Fibroblast of upper back skin (primary cell): ENCODE measurements at regions not wholly inside any gene's neighbourhood (a gene's known extent, or its start where the extent isn't known, plus 50 kb on each side); places are given as distances from the start of the nearest gene placed in this dataset.
"Not testable (repeated sequence)": the region's sequence is repeated elsewhere in the genome, so short reads cannot be mapped to it uniquely, and the experiment has no call there.

ENCODE experiments used
- DNase-seq: peaks from one replicate; pipeline ENCODE4 v3.0.0-alpha.2; 2013

DNA sequence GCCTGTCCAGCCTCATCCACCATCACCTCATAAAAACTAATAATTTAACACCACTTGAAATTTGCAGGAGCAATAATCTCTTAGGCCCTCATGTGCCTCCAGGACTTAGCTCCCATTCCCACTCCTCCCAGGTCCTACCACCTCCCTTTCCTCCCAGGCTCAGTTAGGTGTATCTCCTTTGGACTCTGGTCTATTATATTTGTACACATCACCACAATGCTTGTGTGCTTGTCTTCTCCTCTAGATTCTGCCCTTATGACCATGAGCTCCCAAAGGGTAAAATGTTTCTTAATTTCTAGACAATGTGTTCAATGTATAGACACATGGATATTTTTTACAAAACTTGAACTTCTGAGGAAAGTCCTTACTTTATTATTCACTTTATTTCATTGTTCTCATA is 182.0 kb upstream of the ZC3H15 start:
- no peak for DNase-seq

DNA sequence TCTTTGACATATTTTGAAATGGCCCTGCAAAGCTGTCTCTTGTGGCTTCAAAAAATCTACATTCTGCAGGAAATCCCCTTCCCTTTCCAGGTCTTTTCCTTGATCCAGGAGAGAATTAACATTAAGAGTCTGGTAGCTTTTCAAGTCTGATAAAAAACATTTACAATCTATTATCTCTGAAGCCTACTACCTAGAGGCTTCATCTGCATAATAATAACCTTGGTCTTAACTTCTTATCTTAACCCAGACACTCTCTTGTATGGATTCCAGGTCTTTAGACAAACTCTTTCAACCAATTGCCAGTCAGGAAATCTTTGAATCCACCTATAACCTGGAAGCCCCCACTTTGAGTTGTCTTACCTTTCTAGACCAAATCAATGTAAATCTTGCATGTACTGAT is 179.3 kb upstream of the ZC3H15 start:
- DNase-seq, result no peak

DNA sequence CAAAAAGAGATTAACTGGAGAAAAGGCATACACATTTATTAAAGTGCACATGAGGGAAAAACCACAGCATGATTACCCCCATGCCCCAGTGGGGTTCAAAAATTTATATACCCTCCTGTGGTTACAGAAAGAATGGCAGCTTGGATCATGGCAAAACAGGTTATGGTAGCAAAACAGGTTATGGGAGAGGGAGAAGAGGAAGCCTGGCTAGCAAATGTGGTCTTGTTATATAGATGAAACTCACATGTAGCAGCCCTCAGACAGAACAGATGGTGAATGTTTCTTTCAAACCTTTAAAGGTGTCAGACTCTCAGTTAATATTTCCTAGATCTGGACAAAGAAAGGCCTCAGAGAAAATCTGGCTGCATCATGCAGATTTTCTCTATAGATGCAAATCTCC is 178.2 kb upstream of the ZC3H15 start:
- no peak for DNase-seq

DNA sequence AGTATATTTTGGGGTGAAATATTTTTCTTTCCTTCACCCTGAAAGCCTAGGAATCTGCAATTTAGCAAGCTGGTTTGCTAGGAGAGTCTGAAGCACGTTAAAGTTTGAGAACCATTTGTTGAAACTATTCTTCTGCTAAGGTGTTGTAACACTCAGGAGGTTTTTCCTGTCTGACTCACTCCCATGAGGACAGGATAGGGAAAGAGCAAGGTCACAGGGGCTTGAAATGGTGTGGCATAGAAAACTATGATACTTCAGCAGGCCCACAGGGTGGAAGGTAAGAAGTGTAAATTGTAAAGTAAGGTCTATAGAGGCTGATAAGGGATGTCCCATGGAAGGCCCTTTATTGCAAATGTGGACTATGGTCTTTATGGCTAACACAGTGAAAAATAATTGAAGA is 177.7 kb upstream of the ZC3H15 start:
- peak; percentile 18 for DNase-seq

DNA sequence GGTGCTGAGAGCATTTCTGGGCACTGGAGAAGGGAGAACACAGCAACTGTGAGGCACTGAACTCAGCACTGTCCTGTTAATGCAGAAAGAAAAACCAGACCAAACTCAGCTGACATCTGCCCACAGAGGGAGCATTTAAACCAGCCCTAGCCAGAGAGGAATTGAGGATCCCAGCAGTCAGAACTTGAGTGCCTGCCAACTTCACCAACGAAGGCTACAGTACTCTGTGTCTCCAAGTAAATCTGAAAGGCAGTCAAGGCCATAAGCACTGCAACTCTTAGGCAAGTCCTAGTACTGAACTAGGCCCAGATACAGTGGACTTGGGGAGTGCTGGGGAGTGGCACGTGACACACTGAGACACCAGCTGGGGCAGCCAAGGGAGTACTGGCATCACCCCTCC is 176.2 kb upstream of the ZC3H15 start:
- peak; percentile 32 for DNase-seq

DNA sequence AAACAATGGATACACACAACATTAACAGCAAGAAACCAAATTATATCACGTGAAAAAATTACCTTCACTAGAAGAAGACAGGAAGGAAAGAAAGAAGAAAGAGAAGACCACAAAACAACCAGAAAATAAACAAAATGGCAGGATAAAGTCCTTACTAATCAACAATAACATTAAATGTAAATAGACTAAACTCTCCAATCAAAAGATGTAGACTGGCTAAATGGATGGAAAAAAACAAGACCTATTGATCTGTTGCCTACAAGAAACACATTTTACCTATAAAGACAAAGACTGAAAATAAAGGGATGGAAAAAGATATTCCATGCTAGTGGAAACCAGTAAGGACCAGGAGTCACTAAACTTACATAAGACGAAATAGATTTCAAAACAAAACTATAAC is 167.0 kb upstream of the ZC3H15 start:
- no peak for DNase-seq

DNA sequence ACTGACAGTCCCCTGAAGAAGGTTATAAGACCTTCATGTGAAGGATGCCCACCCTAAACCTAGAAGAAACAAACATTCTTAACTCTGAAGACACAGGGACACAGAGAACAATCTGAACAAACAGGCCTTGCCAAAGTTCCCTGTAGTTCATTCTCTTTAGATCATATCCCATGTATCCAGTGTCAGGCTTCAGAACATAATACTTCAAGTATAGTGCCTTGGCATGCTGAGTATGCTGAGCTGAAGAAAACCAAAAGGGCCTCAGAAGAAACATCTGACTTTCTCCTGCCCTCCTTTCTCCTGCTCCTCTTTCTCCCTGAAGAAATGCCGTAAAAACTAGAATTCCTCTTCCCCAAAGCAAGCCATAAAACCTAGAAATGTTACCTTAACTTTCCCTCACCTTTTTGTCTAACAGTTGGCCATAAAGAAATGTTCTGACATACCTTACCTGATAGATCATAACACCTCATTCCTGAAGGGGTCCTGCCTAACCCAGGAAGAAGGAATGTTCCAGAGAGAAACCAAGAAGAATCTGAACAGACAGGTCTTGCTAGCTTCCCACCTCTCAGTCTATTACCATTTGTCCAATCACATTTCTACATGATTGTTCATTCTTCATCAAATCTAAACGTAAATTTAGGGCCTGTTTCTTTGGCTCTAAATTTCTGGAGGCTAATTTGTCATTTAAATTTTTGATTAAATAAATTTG is 160.1 kb upstream of the ZC3H15 start:
- no peak for DNase-seq

DNA sequence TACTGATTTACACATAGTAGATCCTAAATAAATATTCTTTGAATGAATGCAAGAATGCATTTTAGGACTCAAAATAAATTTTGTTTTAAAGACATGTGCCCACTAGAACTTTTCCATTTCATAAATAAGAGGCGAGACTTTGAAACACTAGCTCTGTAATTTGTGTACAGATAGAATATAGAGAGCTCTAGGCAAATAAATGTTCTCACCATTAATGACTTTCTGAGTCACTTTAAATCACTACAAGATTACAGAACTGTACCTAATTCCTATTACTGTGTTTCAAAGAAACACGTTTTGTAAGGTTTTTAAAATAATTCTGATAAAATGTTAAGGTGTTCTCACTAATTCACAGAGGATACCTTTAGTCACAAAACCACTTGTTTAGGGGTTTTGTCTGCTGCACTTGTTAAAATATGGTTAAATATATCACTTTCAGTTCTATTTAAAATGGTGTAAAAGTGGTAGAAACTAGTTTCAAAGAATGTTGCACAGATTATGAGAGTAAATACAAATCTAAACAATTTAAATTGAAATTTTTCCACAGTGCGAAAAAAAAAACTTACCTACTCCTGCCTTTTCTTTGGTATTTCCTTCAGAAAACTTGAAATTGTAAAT is 158.7 kb upstream of the ZC3H15 start:
- no peak for DNase-seq

DNA sequence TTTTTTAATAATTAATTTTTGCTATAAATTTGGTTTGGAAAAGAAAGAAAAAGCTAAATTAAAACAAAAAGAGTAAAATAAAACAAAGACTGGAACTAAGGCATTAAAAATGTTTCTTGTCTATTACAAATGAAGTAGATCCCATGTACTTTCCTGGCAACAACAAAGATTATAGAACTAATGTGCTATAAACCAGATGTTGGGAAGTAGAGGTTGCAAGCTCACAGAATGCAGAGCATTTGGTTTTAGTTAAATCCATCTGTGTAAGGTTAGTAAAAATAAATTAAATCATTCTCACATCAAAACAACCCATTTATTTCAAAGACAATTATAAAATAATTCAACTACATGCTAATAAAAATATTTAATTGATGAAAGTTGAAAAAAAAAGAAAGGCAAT is 157.2 kb upstream of the ZC3H15 start:
- peak; percentile 37 for DNase-seq

DNA sequence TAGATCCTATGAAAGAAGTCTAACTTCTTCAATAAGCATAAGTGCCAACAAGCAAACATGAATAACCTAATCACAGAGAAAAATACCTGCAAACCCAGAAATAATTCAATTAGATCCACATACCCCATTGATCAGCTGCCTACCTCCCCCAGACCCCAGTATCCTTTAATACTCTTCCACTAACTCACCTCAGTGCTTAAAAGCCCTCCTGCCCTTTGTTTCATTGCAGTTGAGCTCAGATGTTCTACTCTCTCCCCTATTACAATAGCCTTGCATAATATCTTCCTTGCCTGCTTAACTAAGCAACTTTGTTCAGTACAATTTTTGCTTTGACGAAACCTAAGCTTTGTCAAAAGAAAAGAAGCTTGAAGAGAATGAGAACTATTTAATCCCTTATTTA is 156.0 kb upstream of the ZC3H15 start:
- DNase-seq, result no peak

DNA sequence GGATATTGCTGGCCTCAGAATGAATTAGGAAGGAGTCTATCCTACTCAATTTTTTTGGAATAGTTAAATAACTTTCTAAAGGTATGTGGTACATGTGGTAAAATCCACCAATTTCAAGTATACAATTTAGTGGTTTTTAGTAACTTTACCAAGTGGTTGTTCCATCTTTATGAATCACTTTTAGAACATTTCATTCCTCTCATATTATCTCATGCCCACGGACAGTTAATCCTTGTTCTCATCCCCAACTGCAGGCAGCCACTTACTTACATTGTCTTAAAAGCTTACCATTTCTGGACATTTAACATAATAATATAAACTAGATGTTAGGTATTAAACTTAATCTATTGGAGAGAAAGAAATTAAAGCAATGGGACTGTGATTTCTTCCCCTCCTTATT is 146.3 kb upstream of the ZC3H15 start:
- peak; percentile 44 for DNase-seq

DNA sequence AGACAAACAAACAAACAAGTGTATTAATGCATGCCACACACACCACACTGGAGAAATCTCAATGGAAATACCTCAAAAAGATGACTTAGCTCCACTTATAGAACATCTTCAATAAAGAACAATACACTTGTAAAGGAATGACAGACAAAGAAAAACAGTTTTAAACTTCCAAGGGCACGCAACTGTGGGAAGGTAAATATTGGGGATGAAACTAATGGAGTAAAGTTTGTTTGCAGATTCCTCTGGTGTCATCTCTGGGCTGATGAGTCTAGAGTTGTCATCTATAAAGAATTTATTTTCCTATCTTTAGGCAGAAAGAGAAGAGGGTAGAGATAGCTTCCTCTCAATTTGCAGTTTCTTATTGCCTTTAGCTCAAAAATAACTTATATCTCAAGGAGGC is 144.0 kb upstream of the ZC3H15 start:
- DNase-seq, result no peak

DNA sequence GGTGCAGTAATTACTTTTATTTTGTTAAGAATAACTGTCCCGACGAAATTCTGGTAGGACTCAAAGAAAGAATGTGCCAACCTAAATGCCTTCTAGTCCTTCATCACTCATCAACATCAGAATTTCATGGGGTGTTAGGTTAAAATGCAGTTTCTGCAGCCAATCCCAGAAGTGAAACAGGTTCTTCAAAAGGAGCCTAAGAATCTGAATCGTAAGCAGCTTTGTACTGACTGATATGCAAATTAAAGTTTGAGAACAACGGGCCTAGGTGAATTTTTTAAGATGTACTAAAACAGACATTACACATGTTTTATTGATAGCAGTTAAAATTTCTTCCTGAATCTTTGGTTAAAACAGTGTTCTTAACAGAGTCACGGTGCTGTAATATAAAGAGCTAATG is 140.3 kb upstream of the ZC3H15 start:
- no peak for DNase-seq

DNA sequence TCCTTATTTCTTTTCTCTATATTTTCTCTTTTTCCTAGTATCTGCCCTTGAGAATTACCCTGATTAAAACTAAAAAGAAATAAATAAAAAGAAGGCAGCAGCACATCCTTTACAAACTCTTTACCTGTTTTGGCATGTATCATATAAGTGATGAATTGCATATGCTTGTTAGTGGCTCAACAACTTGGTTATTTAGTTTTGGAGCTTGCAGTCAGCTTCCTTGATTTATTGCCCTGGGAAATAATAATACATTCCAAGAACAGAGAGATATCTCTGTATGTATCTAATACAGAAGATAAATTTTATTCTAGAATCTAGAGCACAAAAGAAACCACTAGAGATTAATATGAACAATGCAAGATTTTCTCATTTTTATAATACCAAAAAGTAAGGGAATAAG is 139.8 kb upstream of the ZC3H15 start:
- no peak for DNase-seq

DNA sequence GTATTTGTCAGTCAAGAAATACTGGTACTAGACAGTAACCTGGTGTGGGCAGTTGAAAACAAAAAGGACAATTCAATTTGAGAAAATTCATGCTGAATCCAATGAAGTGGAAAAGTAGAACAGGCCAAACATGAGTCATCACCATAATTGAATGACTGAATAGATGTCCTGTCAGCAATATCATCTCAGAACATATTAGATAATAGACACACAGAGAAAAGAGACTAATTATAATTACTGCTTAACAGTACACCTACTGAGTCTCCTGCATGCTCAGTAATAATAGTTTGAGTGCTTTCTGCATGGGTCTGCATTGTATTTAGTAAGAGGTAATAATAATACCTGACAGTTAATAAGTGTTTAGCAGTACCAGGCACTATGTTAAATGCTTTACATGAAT is 138.6 kb upstream of the ZC3H15 start:
- peak; percentile 19 for DNase-seq

DNA sequence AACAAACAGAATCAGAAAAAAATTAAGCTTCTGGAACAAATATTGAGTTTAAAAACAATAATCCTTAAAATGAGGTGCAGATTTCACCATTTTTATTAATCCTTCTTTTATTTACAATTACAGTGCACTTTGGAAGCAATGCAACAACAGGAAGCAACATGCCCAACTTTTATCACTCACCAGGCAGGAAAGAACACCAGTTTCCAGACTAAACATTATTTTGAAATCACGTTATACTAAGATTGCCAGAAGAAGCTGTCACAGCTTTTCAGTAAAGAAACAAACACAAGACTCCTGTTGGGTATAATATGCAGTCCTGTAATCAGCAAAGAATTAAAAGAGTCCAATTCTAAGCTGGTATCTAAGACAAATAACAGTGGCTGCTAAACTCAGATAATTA is 137.9 kb upstream of the ZC3H15 start:
- DNase-seq, result no peak

DNA sequence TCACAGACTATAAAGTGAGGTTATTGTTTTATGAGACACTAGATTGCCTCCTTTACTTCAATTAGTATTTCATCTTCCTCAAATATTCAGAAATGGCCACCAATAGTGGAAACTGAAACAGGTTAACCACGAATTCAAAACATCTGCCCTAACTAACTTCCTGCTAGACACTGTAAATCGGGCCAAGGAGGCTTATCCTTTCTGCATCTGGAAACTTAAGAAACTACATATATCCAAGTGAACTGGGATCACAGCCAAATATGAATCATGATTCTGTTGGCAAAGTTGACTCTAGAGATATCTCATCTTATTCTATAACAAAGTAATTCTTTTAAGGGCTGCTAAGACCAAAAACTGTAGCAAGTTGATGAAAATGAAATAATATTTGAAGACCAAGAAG is 136.6 kb upstream of the ZC3H15 start:
- peak; percentile 91 for DNase-seq

DNA sequence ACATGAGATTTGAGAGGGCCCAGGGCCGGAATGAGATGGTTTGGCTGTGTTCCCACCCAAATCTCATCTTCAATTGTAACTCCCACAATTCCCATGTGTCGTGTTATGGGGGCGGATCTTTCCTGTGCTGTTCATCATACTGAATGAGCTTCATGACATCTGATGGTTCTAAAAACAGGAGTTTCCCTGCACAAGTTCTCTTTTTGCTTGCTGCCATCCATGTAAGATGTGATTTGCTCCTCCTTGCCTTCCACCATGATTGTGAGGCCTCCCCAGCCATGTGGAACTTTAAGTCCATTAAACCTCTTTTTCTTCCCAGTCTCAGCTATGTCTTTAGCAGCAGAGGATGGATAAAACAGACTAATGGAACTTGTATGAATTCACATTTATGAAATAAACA is 131.9 kb upstream of the ZC3H15 start:
- DNase-seq, result not testable (repeated sequence)

DNA sequence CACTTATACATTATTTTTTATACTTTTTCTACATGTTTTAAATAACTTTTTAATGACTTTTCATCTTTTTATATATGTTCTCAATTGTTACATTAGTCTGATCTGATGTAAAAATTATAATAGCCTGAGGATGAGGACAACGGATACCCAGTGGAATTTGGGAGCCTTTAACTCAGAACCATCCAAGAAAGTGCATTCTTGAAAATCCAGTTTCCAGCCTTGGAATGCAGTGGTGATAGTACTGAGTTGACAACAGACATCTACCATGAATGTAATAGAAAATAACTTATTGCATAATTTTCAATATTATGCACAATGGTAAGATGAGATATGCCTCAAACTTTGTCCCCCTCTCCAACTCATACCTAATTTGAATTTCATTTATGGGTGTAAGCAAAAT is 120.7 kb upstream of the ZC3H15 start:
- DNase-seq, result peak; percentile 51

DNA sequence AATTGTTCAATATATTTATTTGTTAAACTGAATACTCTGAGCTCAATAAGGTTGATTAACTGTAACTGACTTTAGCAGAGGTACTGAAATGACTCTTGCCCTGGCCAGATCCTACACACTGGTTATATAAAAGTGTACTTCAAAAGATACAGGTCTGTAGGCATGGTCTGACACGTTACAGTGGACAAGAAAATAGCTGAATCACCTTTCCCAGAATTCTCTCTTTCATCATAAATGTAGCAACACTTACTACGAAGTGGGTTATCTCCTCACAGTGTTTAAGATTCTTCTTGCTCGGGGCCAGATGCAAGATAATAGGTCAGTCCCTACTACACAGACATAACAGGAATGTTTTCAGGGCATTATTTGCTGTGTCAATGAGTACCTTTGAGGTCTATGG is 107.0 kb upstream of the ZC3H15 start:
- no peak for DNase-seq

DNA sequence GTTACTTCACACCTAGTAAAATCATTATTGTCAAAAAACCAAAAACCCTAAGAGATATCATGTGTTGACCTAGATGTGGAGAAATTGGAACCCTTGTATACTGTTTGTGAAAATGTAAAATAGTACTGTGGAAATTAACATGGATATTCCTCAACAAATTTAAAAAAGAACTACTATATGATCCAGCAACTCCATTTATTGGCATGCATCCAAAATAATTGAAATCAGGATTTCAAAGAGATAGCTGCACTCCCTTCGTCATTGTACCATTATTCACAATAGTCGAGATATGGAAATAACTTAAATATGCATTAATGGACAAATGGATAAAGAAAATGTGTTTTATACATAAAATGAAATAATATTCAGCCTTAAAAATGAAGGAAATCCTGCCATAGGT is 105.3 kb upstream of the ZC3H15 start:
- no peak for DNase-seq

DNA sequence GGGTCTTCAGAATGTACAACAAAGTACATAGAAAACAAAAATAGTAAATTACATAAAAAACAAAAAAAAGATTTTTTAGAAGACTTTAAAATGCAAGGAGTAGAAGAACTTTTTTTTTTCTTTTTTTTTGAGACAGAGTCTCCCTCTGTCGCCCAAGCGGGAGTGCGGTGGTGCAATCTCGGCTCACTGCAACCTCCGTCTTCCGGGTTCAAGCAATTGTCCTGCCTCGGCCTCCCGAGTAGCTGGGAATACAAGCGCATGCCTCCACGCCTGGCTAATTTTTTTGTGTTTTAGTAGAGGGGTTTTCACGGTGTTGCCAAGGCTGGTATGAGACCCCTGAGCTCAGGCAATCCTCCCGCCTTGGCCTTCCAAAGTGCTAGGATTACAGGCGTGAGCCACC is 104.5 kb upstream of the ZC3H15 start:
- DNase-seq, result no peak

DNA sequence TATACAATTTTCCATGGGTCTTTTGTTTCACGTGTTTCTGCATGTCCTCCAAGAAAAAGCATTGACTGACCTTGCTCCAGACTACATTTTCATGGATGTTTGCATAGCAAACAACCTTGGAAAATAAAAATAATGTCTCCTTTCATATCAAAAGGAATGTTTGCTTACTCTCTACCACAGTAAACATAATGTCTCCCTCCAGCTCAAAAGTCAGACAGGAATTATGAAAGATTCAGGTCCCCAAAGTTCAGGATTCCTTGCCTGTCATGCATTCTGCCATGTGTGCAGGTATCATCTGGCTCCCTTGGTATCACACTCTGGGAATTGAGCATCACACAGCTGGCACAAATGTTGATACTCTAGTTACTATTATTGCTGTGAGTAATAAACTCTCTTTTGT is 103.1 kb upstream of the ZC3H15 start:
- DNase-seq, result no peak

DNA sequence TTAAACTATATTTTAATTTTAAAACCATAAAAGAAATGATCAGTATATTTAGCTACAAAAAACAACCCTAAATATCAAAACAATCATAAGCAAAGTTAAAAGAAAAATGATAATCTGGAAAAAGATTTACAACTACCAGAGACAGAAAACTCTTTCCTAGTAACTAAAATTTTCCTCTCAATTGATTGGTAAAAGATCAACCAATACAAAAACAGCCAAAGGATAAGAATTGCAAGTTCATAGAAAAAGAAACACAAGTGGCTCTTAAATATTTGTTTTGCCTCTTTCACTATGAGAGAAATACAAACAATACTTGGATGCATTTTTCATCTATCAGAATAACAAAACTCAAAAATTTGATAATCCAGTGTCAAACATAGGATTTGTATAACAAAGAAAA is 101.8 kb upstream of the ZC3H15 start:
- no peak for DNase-seq

DNA sequence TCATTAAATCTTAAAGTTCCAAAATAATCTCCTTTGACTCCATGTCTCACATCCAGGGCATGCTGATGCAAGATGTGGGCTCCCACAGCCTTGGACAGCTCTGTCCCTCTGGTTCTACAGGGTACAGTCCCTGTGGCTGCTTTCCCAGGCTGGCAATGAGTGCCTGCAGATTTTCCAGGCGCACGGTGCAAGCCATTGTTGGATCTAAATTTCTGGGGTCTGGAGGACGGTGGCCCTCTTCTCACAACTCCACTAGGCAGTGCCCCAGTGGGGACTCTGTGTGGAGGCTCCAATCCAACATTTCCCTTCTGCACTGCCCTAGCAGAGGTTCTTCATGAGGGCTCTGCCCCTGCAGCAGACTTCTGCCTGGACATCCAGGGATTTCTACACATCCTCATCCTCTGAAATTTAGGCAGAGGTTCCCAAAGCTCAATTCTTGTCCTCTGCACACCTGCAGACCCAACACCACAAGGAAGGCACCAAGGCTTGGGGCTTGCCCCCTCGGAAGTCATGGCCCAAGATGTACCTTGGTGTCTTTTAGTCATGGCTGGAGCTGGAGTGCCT is 100.3 kb upstream of the ZC3H15 start:
- not testable (repeated sequence) for DNase-seq
